GM23338 (cell line): ENCODE measurements at regions not wholly inside any gene's neighbourhood (a gene's known extent, or its start where the extent isn't known, plus 50 kb on each side); places are given as distances from the start of the nearest gene placed in this dataset.

ENCODE experiments used
- ATAC-seq: fragments of 200-7000 bp; cut with Tn5 transposase; 3 replicates; pipeline ENCODE4 v1.9.1; 2020
- DNase-seq: peaks from one replicate; pipeline ENCODE4 v3.0.0-alpha.2; 2015; ENCODE audit warnings: low spot score
- H2AFZ ChIP-seq: fragments of 200-600 bp; sonication (generic); 2 replicates; pipeline ENCODE4 v1.8.0; 2016; ENCODE audit warnings: antibody characterized with exemption, mild to moderate bottlenecking, moderate library complexity
- H3F3A ChIP-seq: fragments of 200-600 bp; sonication (generic); replicated peaks from 2 replicates; pipeline ENCODE4 v1.8.0; 2017; ENCODE audit warnings: antibody characterized with exemption, mixed run types, low read depth
- H3K27ac ChIP-seq: fragments of 200-600 bp; sonication (generic); 2 replicates; pipeline ENCODE4 v1.6.1; 2016; ENCODE audit warnings: low read depth
- H3K27me3 ChIP-seq: fragments of 200-600 bp; sonication (generic); 2 replicates; pipeline ENCODE4 v1.8.0; 2016; ENCODE audit warnings: mild to moderate bottlenecking, mixed run types, moderate library complexity; ENCODE audit not compliant: insufficient read depth
- H3K36me3 ChIP-seq: fragments of 200-600 bp; sonication (generic); 2 replicates; pipeline ENCODE4 v1.8.0; 2016; ENCODE audit warnings: mild to moderate bottlenecking; ENCODE audit not compliant: insufficient read depth
- H3K4me1 ChIP-seq: fragments of 200-600 bp; sonication (generic); 2 replicates; pipeline ENCODE4 v1.8.0; 2016; ENCODE audit warnings: mild to moderate bottlenecking, moderate library complexity; ENCODE audit not compliant: insufficient read depth
- H3K4me2 ChIP-seq: fragments of 200-600 bp; sonication (generic); 2 replicates; pipeline ENCODE4 v1.7.1; 2017; ENCODE audit warnings: mixed run types
- H3K4me3 ChIP-seq: fragments of 200-600 bp; sonication (generic); 2 replicates; pipeline ENCODE4 v1.6.1; 2016; ENCODE audit warnings: mixed run types
- H3K79me2 ChIP-seq: fragments of 200-600 bp; sonication (generic); replicated peaks from 2 replicates; pipeline ENCODE4 v1.8.0; 2017; ENCODE audit warnings: mild to moderate bottlenecking; ENCODE audit not compliant: insufficient read depth
- H3K9me2 ChIP-seq: fragments of 200-600 bp; sonication (generic); 2 replicates; pipeline ENCODE4 v1.8.0; 2017; ENCODE audit not compliant: insufficient read depth
- H4K20me1 ChIP-seq: fragments of 200-600 bp; sonication (generic); replicated peaks from 2 replicates; pipeline ENCODE4 v1.8.0; 2017; ENCODE audit warnings: mild to moderate bottlenecking; ENCODE audit not compliant: insufficient read depth
- H3K27ac Mint-ChIP-seq: 2 replicates; pipeline ENCODE4 v1.8.0; 2020; ENCODE audit warnings: inconsistent platforms, mild to moderate bottlenecking, moderate library complexity, mixed read lengths
- H3K27me3 Mint-ChIP-seq: 3 replicates; pipeline ENCODE4 v1.8.0; 2022; ENCODE audit warnings: low read depth, mild to moderate bottlenecking, moderate library complexity, mixed read lengths, inconsistent platforms; ENCODE audit not compliant: insufficient read depth, poor library complexity
- H3K36me3 Mint-ChIP-seq: 3 replicates; pipeline ENCODE4 v1.8.0; 2021; ENCODE audit warnings: low read depth, mild to moderate bottlenecking, inconsistent platforms, moderate library complexity, mixed read lengths
- H3K4me1 Mint-ChIP-seq: 3 replicates; pipeline ENCODE4 v1.8.0; 2020; ENCODE audit warnings: mild to moderate bottlenecking, inconsistent platforms, mixed read lengths
- H3K4me3 Mint-ChIP-seq: 3 replicates; pipeline ENCODE4 v1.8.0; 2021; ENCODE audit warnings: moderate library complexity, mild to moderate bottlenecking, inconsistent platforms, mixed read lengths
- H3K9me3 Mint-ChIP-seq: 3 replicates; pipeline ENCODE4 v1.8.0; 2020; ENCODE audit warnings: moderate library complexity, mild to moderate bottlenecking, inconsistent platforms, mixed read lengths
- CREB1 ChIP-seq: fragments of 250-450 bp; sonication (Bioruptor Pico); IDR thresholded peaks from 2 replicates; pipeline ENCODE4 v1.5.0; 2020; ENCODE audit warnings: low read depth, mild to moderate bottlenecking, moderate library complexity
- ETS1 ChIP-seq: IDR thresholded peaks from 2 replicates; pipeline ENCODE4 v1.6.1; 2016; ENCODE audit warnings: antibody characterized with exemption
- EZH2 ChIP-seq: fragments of 200-600 bp; sonication (generic); IDR thresholded peaks from one replicate; pipeline ENCODE4 v1.8.0; 2017; ENCODE audit warnings: antibody characterized with exemption, mild to moderate bottlenecking, low read depth; ENCODE audit not compliant: unreplicated experiment
- EZH2phosphoT487 ChIP-seq: fragments of 200-600 bp; sonication (generic); IDR thresholded peaks from one replicate; pipeline ENCODE4 v1.8.1; 2018; ENCODE audit warnings: antibody characterized with exemption; ENCODE audit not compliant: unreplicated experiment
- JUNB ChIP-seq: IDR thresholded peaks from one replicate; pipeline ENCODE4 v1.6.1; 2016; ENCODE audit warnings: antibody characterized with exemption; ENCODE audit not compliant: unreplicated experiment
- NANOG ChIP-seq: IDR thresholded peaks from 2 replicates; pipeline ENCODE4 v1.6.1; 2016; ENCODE audit warnings: antibody characterized with exemption, borderline replicate concordance
- POLR2AphosphoS5 ChIP-seq: IDR thresholded peaks from 2 replicates; pipeline ENCODE4 v1.6.1; 2016; ENCODE audit warnings: antibody characterized with exemption, low read depth
- STAT1 ChIP-seq: IDR thresholded peaks from one replicate; pipeline ENCODE4 v1.6.1; 2016; ENCODE audit warnings: antibody characterized with exemption; ENCODE audit not compliant: unreplicated experiment
- ZNF114 ChIP-seq: fragments of 250-450 bp; sonication (Bioruptor Pico); IDR thresholded peaks from 2 replicates; pipeline ENCODE4 v1.5.0; 2020; ENCODE audit warnings: mild to moderate bottlenecking, moderate library complexity
- ZNF331 ChIP-seq: fragments of 250-450 bp; sonication (Bioruptor Pico); IDR thresholded peaks from 2 replicates; pipeline ENCODE4 v1.5.0; 2020; ENCODE audit warnings: low read depth, mild to moderate bottlenecking, moderate library complexity
- ZNF462 ChIP-seq: fragments of 250-450 bp; sonication (Bioruptor Pico); IDR thresholded peaks from 2 replicates; pipeline ENCODE4 v1.5.0; 2020; ENCODE audit warnings: mild to moderate bottlenecking, moderate library complexity
- TF ChIP-seq, protein P1 (sequence below): IDR thresholded peaks from one replicate; pipeline ENCODE4 v1.6.1; 2018; ENCODE audit warnings: antibody characterized with exemption; ENCODE audit not compliant: unreplicated experiment
- TF ChIP-seq, protein P2 (sequence below), 2 experiments: fragments of 200-600 bp in 1 of 2; sonication (generic) in 1 of 2; conservative IDR thresholded peaks; 2 replicates each; pipeline versions ENCODE4 v1.5.1 to v1.6.1; 2016 to 2017; ENCODE audit warnings: antibody characterized with exemption in 2 of 2, low read depth in 2 of 2, mild to moderate bottlenecking in 2 of 2, moderate library complexity in 1 of 2

DNA sequence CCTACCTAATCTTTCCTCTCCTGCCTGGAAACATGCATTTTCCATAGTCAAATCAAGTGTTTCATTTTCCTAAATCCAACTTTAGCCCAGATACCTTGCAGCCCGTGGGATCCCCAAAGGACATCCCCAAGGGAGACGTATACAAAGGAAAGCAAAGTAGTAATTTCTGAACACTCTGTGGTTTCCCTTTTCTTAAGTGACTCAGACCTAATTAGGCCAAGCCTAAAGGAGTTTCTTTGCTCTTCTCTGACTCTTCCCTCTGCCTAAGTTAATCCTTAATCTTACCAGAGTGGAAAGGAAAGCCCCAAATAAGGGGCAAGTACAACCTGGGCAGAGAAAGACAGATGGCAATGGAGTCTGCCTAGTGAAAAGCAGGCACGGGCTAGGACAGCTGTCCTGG is 250.3 kb downstream of the SPTSSA start:
- no peak overlapping the region for H3K4me2 ChIP-seq
- no peaks in the 10 kb centered on the region for H3K4me1 ChIP-seq
- Mint-ChIP-seq H3K27ac (no peak overlapping the region), H3K36me3 (no peaks in the 10 kb centered on the region), H3K4me1 (no peaks in the 10 kb centered on the region), H3K9me3 (no peaks in the 10 kb centered on the region), H3K4me3 (no peak overlapping the region), H3K27me3 (no peaks in the 10 kb centered on the region)
- no peaks in the 10 kb centered on the region for H3F3A ChIP-seq
- H4K20me1 ChIP-seq = no peaks in the 10 kb centered on the region
- no peaks in the 10 kb centered on the region for H3K36me3 ChIP-seq
- no peaks in the 10 kb centered on the region for H3K27me3 ChIP-seq
- peaks cover 5% of the 10 kb centered on the region; the same call in 1 of the 2 replicates for H3K9me2 ChIP-seq
- ATAC-seq (no peak), DNase-seq (no peak)
- no peak overlapping the region for H3K4me3 ChIP-seq
- TF ChIP-seq EZH2 (no peak), ETS1 (no peak), POLR2AphosphoS5 (no peak), JUNB (no peak), ZNF331 (no peak), CREB1 (no peak), ZNF114 (CRISPR knock-in tag) (no peak), ZNF462 (CRISPR knock-in tag) (no peak), NANOG (no peak), EZH2phosphoT487 (no peak), STAT1 (no peak)
- TF ChIP-seq, protein P1, sequence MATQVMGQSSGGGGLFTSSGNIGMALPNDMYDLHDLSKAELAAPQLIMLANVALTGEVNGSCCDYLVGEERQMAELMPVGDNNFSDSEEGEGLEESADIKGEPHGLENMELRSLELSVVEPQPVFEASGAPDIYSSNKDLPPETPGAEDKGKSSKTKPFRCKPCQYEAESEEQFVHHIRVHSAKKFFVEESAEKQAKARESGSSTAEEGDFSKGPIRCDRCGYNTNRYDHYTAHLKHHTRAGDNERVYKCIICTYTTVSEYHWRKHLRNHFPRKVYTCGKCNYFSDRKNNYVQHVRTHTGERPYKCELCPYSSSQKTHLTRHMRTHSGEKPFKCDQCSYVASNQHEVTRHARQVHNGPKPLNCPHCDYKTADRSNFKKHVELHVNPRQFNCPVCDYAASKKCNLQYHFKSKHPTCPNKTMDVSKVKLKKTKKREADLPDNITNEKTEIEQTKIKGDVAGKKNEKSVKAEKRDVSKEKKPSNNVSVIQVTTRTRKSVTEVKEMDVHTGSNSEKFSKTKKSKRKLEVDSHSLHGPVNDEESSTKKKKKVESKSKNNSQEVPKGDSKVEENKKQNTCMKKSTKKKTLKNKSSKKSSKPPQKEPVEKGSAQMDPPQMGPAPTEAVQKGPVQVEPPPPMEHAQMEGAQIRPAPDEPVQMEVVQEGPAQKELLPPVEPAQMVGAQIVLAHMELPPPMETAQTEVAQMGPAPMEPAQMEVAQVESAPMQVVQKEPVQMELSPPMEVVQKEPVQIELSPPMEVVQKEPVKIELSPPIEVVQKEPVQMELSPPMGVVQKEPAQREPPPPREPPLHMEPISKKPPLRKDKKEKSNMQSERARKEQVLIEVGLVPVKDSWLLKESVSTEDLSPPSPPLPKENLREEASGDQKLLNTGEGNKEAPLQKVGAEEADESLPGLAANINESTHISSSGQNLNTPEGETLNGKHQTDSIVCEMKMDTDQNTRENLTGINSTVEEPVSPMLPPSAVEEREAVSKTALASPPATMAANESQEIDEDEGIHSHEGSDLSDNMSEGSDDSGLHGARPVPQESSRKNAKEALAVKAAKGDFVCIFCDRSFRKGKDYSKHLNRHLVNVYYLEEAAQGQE = no peak
- TF ChIP-seq, protein P2, sequence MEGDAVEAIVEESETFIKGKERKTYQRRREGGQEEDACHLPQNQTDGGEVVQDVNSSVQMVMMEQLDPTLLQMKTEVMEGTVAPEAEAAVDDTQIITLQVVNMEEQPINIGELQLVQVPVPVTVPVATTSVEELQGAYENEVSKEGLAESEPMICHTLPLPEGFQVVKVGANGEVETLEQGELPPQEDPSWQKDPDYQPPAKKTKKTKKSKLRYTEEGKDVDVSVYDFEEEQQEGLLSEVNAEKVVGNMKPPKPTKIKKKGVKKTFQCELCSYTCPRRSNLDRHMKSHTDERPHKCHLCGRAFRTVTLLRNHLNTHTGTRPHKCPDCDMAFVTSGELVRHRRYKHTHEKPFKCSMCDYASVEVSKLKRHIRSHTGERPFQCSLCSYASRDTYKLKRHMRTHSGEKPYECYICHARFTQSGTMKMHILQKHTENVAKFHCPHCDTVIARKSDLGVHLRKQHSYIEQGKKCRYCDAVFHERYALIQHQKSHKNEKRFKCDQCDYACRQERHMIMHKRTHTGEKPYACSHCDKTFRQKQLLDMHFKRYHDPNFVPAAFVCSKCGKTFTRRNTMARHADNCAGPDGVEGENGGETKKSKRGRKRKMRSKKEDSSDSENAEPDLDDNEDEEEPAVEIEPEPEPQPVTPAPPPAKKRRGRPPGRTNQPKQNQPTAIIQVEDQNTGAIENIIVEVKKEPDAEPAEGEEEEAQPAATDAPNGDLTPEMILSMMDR (conservative IDR thresholded peaks at IDR 0.05; ENCODE audit: low read depth in 2 of 2) = no peak
- H3K79me2 ChIP-seq = no peaks in the 10 kb centered on the region
- H2AFZ ChIP-seq = peak overlapping the region; percentile 53
- no peak overlapping the region for H3K27ac ChIP-seq
